AG09309 (cell line): ENCODE measurements at regions not wholly inside any gene's neighbourhood (a gene's known extent, or its start where the extent isn't known, plus 50 kb on each side); places are given as distances from the start of the nearest gene placed in this dataset.

Experiments used
- DNase-seq: peaks from one replicate; pipeline ENCODE4 v3.0.0-alpha.2; 2010; ENCODE audit warnings: low read depth
- H3K4me3 ChIP-seq: 2 replicates; pipeline ENCODE4 v1.5.1; 2011; ENCODE audit warnings: mild to moderate bottlenecking, low read depth, low read length, moderate library complexity; ENCODE audit not compliant: control insufficient read depth
- CTCF ChIP-seq: IDR thresholded peaks from 2 replicates; pipeline ENCODE4 v1.5.1; 2011; ENCODE audit warnings: mild to moderate bottlenecking, low read depth, low read length, inconsistent platforms; ENCODE audit not compliant: insufficient read depth, control insufficient read depth; ENCODE audit errors: missing control alignments

DNA sequence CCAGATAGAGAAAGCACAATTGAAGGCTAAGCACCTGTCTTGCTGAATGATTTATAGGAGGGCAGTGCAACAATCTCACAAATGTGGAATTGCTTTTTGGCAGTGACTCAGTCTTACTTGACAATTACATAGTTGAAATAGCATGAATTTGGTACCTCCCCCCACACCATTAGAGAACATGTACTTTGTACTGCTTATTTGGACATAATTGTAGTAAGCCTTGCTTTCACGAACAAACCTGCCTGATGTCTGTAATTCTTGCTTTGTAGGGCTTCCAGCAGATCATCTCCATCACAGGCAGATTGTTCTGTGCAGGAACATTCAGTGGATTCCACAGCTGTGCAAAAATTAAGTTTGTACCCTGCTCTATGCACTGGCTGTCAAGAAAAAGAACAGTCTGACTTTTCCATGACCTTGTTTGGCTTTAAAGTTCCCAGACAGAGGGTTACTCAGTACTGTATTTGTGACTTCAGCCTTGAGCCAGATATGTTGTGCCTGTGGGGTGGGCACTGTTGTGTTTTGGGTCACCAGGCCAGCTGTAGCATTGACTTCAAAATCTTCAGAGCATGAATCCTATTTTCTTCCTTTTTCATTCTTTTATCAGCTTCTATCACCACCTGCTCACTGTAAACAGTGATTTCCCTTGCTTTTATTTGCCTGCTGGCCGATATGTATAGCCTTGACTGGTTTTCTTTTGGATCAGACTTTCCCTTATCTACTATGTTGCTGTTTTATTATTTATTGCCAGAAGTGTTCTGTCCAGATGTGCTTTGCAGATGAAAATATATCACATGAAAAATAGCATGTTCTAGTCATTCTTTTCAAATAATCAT is 941.0 kb upstream of the CHORDC1 start:
- TF ChIP-seq CTCF, result no peak
- no peak for DNase-seq
- no peak overlapping the region for H3K4me3 ChIP-seq

DNA sequence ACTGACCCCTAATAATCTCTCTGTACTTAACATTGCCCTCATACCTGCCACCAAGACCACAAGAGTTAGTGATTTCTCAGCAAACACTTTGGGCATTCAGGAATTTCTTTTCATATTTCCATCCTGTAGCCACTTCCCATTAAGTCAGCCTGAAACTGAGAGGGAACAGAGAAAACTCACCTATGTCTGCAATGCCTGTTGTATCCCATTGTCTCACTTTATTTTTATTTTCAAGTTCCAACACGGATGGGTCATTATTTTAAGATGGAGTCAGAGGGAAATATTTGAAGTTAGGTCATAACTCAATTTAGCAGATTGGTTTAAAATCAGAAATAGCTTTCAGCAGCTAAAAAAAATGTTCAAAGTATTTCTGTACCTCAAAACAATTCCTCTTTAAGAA is 937.8 kb upstream of the CHORDC1 start:
- DNase-seq, result no peak
- no peak for TF ChIP-seq CTCF
- no peak overlapping the region for H3K4me3 ChIP-seq

DNA sequence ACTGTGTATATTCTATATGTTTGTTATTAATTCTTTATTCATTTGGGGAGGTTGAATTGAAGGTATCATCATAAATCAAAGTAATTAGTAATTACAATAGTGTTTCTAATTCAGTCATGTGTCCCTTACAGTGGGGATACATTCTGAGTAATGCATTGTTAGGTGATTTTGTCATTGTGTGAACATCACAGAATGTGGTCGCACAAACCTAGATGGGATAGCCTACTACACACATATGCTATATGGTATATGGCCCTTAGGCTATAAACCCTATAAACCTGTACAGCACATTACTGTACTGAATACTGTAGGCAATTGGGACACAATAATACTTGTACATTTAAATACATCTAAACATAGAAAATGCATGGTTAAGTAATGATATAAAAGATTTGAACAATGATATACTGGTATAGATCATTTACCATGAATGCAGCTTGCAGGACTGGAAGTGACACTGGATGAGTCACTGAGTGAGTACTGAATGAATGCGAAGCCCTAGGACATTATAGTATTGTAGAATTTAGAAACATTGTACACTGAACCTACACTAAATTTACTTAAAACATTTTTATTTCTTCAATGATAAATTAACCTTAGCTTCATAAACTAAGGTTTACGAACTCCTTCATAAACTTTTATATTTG is 936.2 kb upstream of the CHORDC1 start:
- no peak overlapping the region for H3K4me3 ChIP-seq
- no peak for TF ChIP-seq CTCF
- no peak for DNase-seq

GRCh38 chr11:91158297-91158696 is 935.4 kb upstream of the CHORDC1 start:
- TF ChIP-seq CTCF, result no peak
- DNase-seq, result no peak
- H3K4me3 ChIP-seq, result no peak overlapping the region

DNA sequence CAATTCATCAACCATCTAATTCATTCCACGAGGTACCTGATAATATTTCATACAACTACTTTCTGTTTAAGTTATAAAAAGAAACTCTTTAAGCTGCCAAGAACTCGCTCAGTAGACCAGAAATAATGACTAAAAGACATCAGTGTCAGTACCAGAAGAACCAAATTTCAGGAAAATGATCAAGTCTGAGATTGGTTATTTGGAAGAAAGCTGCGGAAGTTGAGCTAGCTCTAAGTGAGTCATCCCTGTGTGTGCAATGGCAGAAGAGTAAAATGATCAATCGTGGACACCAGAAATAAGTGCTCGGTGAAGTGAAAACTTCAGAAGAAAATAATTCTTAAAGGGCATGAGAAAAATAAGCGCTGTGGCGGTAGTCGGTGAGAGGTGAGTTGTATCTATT is 933.2 kb upstream of the CHORDC1 start:
- no peak overlapping the region for H3K4me3 ChIP-seq
- DNase-seq, result no peak
- no peak for TF ChIP-seq CTCF

DNA sequence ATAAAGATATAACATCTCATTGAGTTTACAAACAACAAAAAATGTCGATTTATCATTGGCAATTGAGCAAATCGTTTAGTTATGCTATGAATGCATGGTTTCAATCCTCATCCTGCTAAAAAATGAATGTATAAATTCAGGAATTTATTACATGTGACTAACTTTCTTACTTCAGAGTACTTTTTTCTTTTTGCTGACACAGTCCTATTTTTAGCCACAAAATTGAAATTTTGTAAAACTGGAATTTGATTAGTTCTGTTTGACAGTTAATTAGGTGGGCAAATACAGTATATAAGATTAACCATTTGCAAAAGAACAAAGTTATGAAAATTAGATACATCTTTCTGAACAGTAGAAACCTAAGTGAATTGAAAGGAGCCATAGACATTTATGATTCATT is 925.0 kb upstream of the CHORDC1 start:
- no peak overlapping the region for H3K4me3 ChIP-seq
- TF ChIP-seq CTCF, result no peak
- no peak for DNase-seq
